Neural progenitor cell (in vitro differentiated cells): ENCODE measurements at regions not wholly inside any gene's neighbourhood (a gene's known extent, or its start where the extent isn't known, plus 50 kb on each side); places are given as distances from the start of the nearest gene placed in this dataset.

Experiments used
- DNase-seq: peaks from one replicate; pipeline ENCODE4 v3.0.0-alpha.2; 2016; ENCODE audit warnings: low spot score
- H2AFZ ChIP-seq: fragments of 200-600 bp; sonication (generic); replicated peaks from 2 replicates; pipeline ENCODE4 v1.6.1; 2016; ENCODE audit warnings: antibody characterized with exemption
- H3F3A ChIP-seq: fragments of 200-600 bp; sonication (generic); 2 replicates; pipeline ENCODE4 v1.6.1; 2016; ENCODE audit warnings: antibody characterized with exemption, low read depth
- H3K27ac ChIP-seq: fragments of 200-600 bp; sonication (generic); 2 replicates; pipeline ENCODE4 v1.5.1; 2016; ENCODE audit warnings: mild to moderate bottlenecking
- H3K27me3 ChIP-seq: fragments of 200-600 bp; sonication (generic); 2 replicates; pipeline ENCODE4 v1.6.1; 2016; ENCODE audit warnings: mild to moderate bottlenecking, moderate library complexity
- H3K36me3 ChIP-seq: fragments of 200-600 bp; sonication (generic); 2 replicates; pipeline ENCODE4 v1.5.1; 2016
- H3K4me1 ChIP-seq: fragments of 200-600 bp; sonication (generic); 2 replicates; pipeline ENCODE4 v1.6.1; 2016; ENCODE audit warnings: mixed run types
- H3K4me2 ChIP-seq: fragments of 200-600 bp; sonication (generic); 2 replicates; pipeline ENCODE4 v1.6.1; 2016
- H3K4me3 ChIP-seq: fragments of 200-600 bp; sonication (generic); 2 replicates; pipeline ENCODE4 v1.5.1; 2016
- H3K79me2 ChIP-seq: fragments of 200-600 bp; sonication (generic); 2 replicates; pipeline ENCODE4 v1.6.1; 2016; ENCODE audit warnings: low read depth
- H3K9ac ChIP-seq: fragments of 200-600 bp; sonication (generic); 2 replicates; pipeline ENCODE4 v1.6.1; 2016
- H3K9me3 ChIP-seq: fragments of 200-600 bp; sonication (generic); 2 replicates; pipeline ENCODE4 v1.5.1; 2016; ENCODE audit warnings: low read depth
- H4K20me1 ChIP-seq: fragments of 200-600 bp; sonication (generic); 2 replicates; pipeline ENCODE4 v1.6.1; 2016; ENCODE audit warnings: low read depth
- H3K27ac Mint-ChIP-seq: 3 replicates; pipeline ENCODE4 v1.8.0; 2021; ENCODE audit warnings: mixed read lengths
- H3K27me3 Mint-ChIP-seq: 2 replicates; pipeline ENCODE4 v1.8.0; 2022; ENCODE audit warnings: low read depth, mild to moderate bottlenecking, inconsistent platforms, moderate library complexity, mixed read lengths; ENCODE audit not compliant: insufficient read depth
- H3K36me3 Mint-ChIP-seq: 3 replicates; pipeline ENCODE4 v1.8.0; 2021; ENCODE audit warnings: mixed read lengths
- H3K4me1 Mint-ChIP-seq: 3 replicates; pipeline ENCODE4 v1.8.0; 2021; ENCODE audit warnings: mixed read lengths
- H3K4me3 Mint-ChIP-seq: 3 replicates; pipeline ENCODE4 v1.8.0; 2021; ENCODE audit warnings: mild to moderate bottlenecking, moderate library complexity, mixed read lengths
- H3K9me3 Mint-ChIP-seq: 3 replicates; pipeline ENCODE4 v1.8.0; 2020; ENCODE audit warnings: mixed read lengths
- EZH2 ChIP-seq: fragments of 200-600 bp; sonication (generic); IDR thresholded peaks from 2 replicates; pipeline ENCODE4 v1.6.1; 2017; ENCODE audit warnings: antibody characterized with exemption, mild to moderate bottlenecking, moderate library complexity
- EZH2phosphoT487 ChIP-seq: fragments of 200-600 bp; sonication (generic); IDR thresholded peaks from 2 replicates; pipeline ENCODE4 v1.6.1; 2017; ENCODE audit warnings: antibody characterized with exemption
- TF ChIP-seq, protein P1 (sequence below): fragments of 200-600 bp; sonication (generic); IDR thresholded peaks from 2 replicates; pipeline ENCODE4 v1.5.1; 2017; ENCODE audit warnings: antibody characterized with exemption, mild to moderate bottlenecking

- Histone ChIP-seq H3K4me2 (no peak overlapping the region), H3K9me3 (no peaks in the 10 kb centered on the region), H4K20me1 (no peaks in the 10 kb centered on the region), H3K4me1 (no peaks in the 10 kb centered on the region), H3K27me3 (no peaks in the 10 kb centered on the region), H3K79me2 (no peaks in the 10 kb centered on the region), H3F3A (no peaks in the 10 kb centered on the region), H3K9ac (no peak overlapping the region), H3K4me3 (no peak overlapping the region), H2AFZ (no peak overlapping the region), H3K36me3 (no peaks in the 10 kb centered on the region), H3K27ac (no peak overlapping the region)
- Mint-ChIP-seq H3K9me3 (no peaks in the 10 kb centered on the region), H3K27ac (no peak overlapping the region), H3K27me3 (no peaks in the 10 kb centered on the region), H3K4me1 (no peaks in the 10 kb centered on the region), H3K4me3 (no peak overlapping the region), H3K36me3 (no peaks in the 10 kb centered on the region)
- TF ChIP-seq EZH2 (no peak), EZH2phosphoT487 (no peak)
- TF ChIP-seq, protein P1, sequence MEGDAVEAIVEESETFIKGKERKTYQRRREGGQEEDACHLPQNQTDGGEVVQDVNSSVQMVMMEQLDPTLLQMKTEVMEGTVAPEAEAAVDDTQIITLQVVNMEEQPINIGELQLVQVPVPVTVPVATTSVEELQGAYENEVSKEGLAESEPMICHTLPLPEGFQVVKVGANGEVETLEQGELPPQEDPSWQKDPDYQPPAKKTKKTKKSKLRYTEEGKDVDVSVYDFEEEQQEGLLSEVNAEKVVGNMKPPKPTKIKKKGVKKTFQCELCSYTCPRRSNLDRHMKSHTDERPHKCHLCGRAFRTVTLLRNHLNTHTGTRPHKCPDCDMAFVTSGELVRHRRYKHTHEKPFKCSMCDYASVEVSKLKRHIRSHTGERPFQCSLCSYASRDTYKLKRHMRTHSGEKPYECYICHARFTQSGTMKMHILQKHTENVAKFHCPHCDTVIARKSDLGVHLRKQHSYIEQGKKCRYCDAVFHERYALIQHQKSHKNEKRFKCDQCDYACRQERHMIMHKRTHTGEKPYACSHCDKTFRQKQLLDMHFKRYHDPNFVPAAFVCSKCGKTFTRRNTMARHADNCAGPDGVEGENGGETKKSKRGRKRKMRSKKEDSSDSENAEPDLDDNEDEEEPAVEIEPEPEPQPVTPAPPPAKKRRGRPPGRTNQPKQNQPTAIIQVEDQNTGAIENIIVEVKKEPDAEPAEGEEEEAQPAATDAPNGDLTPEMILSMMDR = no peak
- no peak for DNase-seq
Measured at GRCh38 chr3:1571736-1572135, 478.9 kb downstream of the CNTN6 start.

- H3K27me3 Mint-ChIP-seq = no peaks in the 10 kb centered on the region
- H3K27me3 ChIP-seq = no peaks in the 10 kb centered on the region
- no peaks in the 10 kb centered on the region for H3K9me3 ChIP-seq
- no peaks in the 10 kb centered on the region for H3K4me1 ChIP-seq
- no peaks in the 10 kb centered on the region for H3K9me3 Mint-ChIP-seq
- no peak overlapping the region for H3K9ac ChIP-seq
- H3K36me3 ChIP-seq = no peaks in the 10 kb centered on the region
- TF ChIP-seq EZH2phosphoT487 = no peak
- TF ChIP-seq, protein P1 = no peak
- no peak for TF ChIP-seq EZH2
- no peak for DNase-seq
- no peaks in the 10 kb centered on the region for H3K4me1 Mint-ChIP-seq
- no peak overlapping the region for H3K27ac Mint-ChIP-seq
- H2AFZ ChIP-seq = no peak overlapping the region
- H3F3A ChIP-seq = no peaks in the 10 kb centered on the region
- no peaks in the 10 kb centered on the region for H3K79me2 ChIP-seq
- H3K36me3 Mint-ChIP-seq = no peaks in the 10 kb centered on the region
- H3K4me3 ChIP-seq = no peak overlapping the region
- no peak overlapping the region for H3K27ac ChIP-seq
- no peaks in the 10 kb centered on the region for H4K20me1 ChIP-seq
- H3K4me3 Mint-ChIP-seq = no peak overlapping the region
- H3K4me2 ChIP-seq = no peak overlapping the region
Measured at GRCh38 chr3:1576047-1576446, 483.2 kb downstream of the CNTN6 start.

DNA sequence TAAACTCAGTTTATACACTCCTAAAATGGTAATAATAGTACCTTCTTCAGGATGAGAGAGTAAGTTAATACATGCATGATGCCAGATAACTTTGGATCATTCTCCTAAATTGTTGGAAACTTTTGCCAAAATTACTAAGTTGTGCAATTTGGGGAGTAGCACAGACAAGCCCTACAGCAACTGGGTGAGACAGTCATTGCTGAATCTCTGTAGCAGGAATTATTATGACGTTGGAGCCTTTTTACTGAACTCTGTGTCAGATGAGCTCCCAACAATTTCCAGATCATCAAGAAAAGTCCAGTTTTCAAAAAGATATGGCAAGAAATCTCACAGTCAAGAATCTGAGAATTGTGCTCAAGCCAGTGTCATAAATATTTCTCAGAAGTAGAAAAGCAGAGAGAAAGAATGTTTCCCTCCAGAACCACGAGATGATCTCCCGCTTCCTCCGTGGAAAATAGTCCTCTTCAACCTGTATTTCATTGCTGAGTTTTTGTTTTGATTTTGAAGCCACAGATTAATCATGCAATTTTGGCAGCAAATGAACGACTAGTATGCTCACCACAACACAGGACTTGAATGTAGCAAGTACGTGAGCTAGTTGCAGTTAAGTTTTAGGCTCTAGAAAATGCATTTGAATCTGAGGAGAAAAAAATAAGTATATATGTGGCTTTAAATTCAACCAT, 485.4 kb downstream of the CNTN6 start:
- Histone ChIP-seq H2AFZ (no peak overlapping the region), H3K79me2 (no peaks in the 10 kb centered on the region), H3K4me2 (no peak overlapping the region), H4K20me1 (no peaks in the 10 kb centered on the region), H3F3A (no peaks in the 10 kb centered on the region), H3K9ac (no peak overlapping the region), H3K27me3 (no peaks in the 10 kb centered on the region), H3K4me3 (no peak overlapping the region), H3K4me1 (no peaks in the 10 kb centered on the region), H3K27ac (no peak overlapping the region), H3K9me3 (no peaks in the 10 kb centered on the region), H3K36me3 (no peaks in the 10 kb centered on the region)
- Mint-ChIP-seq H3K36me3 (no peaks in the 10 kb centered on the region), H3K4me3 (no peak overlapping the region), H3K27me3 (peaks cover 4% of the 10 kb centered on the region), H3K9me3 (no peaks in the 10 kb centered on the region), H3K4me1 (no peaks in the 10 kb centered on the region), H3K27ac (no peak overlapping the region)
- no peak for DNase-seq
- TF ChIP-seq EZH2 = no peak
- TF ChIP-seq, protein P1 = no peak
- TF ChIP-seq EZH2phosphoT487 = no peak
